ENCODE measurements at regions not wholly inside any gene's neighbourhood (a gene's known extent, or its start where the extent isn't known, plus 50 kb on each side); places are given as distances from the start of the nearest gene placed in this dataset.

DNA sequence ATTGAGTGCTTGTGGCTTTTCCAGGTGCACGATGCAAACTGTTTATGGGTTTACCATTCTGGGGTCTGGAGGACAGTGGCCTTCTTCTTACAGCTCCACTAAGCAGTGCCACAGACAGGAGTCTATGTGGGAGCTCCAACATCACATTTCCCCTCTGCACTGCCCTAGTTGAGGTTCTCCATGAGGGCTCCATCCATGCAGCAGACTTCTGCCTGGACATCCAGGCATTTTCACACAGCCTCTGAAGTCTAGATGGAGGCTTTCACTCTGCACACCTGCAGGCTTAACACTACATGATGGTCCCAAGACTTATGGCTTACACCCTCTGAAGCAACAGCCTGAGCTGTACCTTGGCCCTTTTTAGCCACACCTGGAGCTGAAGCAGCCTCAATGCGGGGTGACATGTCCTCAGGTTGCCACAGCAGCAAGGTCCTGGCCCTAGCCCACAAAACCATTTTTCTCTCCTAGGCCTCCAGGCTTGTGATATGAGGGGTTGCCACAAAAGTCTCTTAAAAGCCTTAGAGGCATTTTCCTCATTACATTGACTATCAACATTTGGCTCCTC lies 552.2 kb downstream of the TFAP2A start:
- no peak for DNase-seq
- Histone ChIP-seq H3K18ac (ENCODE audit: insufficient read length, low read depth, low read length) (no peak overlapping the region), H2BK15ac (ENCODE audit: low read depth, low read length) (no peak overlapping the region), H2BK12ac (ENCODE audit: insufficient read length, low read depth, low read length) (no peak overlapping the region), H3K23me2 (ENCODE audit: insufficient read length, low read depth, low read length, poor library complexity, severe bottlenecking) (no peaks in the 10 kb centered on the region), H3K56ac (ENCODE audit: insufficient read length, low read depth, low read length) (no peak overlapping the region), H3K23ac (ENCODE audit: insufficient read length, low read depth, low read length) (no peak overlapping the region), H3K79me2 (ENCODE audit: insufficient read depth, low read length) (no peaks in the 10 kb centered on the region), H2AFZ (ENCODE audit: low read length) (no peak overlapping the region), H3K4me1 (ENCODE audit: insufficient read depth, low read length) (no peaks in the 10 kb centered on the region), H3K4ac (ENCODE audit: low read depth, low read length) (no peak overlapping the region), H3K79me1 (ENCODE audit: insufficient read depth, low read depth, low read length, poor library complexity, severe bottlenecking) (no peaks in the 10 kb centered on the region), H3K27ac (ENCODE audit: insufficient read length, low read depth, low read length) (no peak overlapping the region), H2BK120ac (ENCODE audit: low read depth, low read length, poor library complexity, severe bottlenecking) (no peak overlapping the region), H4K91ac (ENCODE audit: insufficient read length, low read depth, low read length) (no peak overlapping the region), H3K27me3 (ENCODE audit: insufficient read depth, low read length) (no peaks in the 10 kb centered on the region), H4K5ac (ENCODE audit: insufficient read length, low read depth, low read length) (no peak overlapping the region), H4K20me1 (ENCODE audit: control insufficient read depth, insufficient read depth, insufficient read length) (no peaks in the 10 kb centered on the region), H2AK5ac (ENCODE audit: insufficient read length, low read length) (no peak overlapping the region), H2BK20ac (ENCODE audit: low read depth, low read length, poor library complexity, severe bottlenecking) (no peak overlapping the region), H3K4me2 (ENCODE audit: insufficient read depth, insufficient read length, low read length) (no peak overlapping the region), H3K9me3 (ENCODE audit: control insufficient read depth, low read depth, low read length) (peaks cover 18% of the 10 kb centered on the region), H2BK5ac (ENCODE audit: insufficient read length, low read length) (no peak overlapping the region), H3T11ph (ENCODE audit: low read length) (no peak overlapping the region), H3K9ac (ENCODE audit: extremely low read depth, insufficient read length, low read length) (no peak overlapping the region), H4K8ac (replicated peaks; ENCODE audit: insufficient read length, low read depth, low read length) (no peak overlapping the region), H3K14ac (ENCODE audit: insufficient read depth, low read length) (no peak overlapping the region)
- H3K27ac Mint-ChIP-seq = no peak overlapping the region
- peaks cover 30 to 38% of the 10 kb centered on the region in 2 experiments for H3K9me3 Mint-ChIP-seq
- H3K27me3 Mint-ChIP-seq (ENCODE audit: low read depth) = 0 out of 2 replicates have a peak, but pooled peaks cover 2% of the 10 kb centered on the region
- H3K36me3 Mint-ChIP-seq (ENCODE audit: insufficient read depth in 1 of 3, low read depth in 3 of 3) = peaks cover 13 to 34% (median 24%) of the 10 kb centered on the region in 3 experiments
- H3K4me1 Mint-ChIP-seq = no peaks in the 10 kb centered on the region
- H3K4me3 Mint-ChIP-seq = no peak overlapping the region
- TF ChIP-seq, protein P1, sequence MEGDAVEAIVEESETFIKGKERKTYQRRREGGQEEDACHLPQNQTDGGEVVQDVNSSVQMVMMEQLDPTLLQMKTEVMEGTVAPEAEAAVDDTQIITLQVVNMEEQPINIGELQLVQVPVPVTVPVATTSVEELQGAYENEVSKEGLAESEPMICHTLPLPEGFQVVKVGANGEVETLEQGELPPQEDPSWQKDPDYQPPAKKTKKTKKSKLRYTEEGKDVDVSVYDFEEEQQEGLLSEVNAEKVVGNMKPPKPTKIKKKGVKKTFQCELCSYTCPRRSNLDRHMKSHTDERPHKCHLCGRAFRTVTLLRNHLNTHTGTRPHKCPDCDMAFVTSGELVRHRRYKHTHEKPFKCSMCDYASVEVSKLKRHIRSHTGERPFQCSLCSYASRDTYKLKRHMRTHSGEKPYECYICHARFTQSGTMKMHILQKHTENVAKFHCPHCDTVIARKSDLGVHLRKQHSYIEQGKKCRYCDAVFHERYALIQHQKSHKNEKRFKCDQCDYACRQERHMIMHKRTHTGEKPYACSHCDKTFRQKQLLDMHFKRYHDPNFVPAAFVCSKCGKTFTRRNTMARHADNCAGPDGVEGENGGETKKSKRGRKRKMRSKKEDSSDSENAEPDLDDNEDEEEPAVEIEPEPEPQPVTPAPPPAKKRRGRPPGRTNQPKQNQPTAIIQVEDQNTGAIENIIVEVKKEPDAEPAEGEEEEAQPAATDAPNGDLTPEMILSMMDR (conservative IDR thresholded peaks at IDR 0.05) = no peak
- WGBS (ENCODE audit: extremely low coverage, insufficient read length, low lambda C conversion rate) = no CpG with 5 or more reads among the region's 2 CpGs

Measured in H9 (cell line).